MG63 (cell line): ENCODE measurements at regions not wholly inside any gene's neighbourhood (a gene's known extent, or its start where the extent isn't known, plus 50 kb on each side); places are given as distances from the start of the nearest gene placed in this dataset.
"Not testable (repeated sequence)": the region's sequence is repeated elsewhere in the genome, so short reads cannot be mapped to it uniquely, and the experiment has no call there.

ENCODE experiments used
- DNase-seq: peaks from one replicate; pipeline ENCODE4 v3.0.0-alpha.2; 2020
- H3K27me3 ChIP-seq: fragments of 250-450 bp; sonication (Bioruptor Pico); 2 replicates; pipeline ENCODE4 v1.5.1; 2020; ENCODE audit warnings: mild to moderate bottlenecking, moderate library complexity
- H3K36me3 ChIP-seq: fragments of 250-450 bp; sonication (Bioruptor Pico); 2 replicates; pipeline ENCODE4 v1.5.1; 2020; ENCODE audit warnings: mild to moderate bottlenecking, moderate library complexity
- H3K4me3 ChIP-seq: fragments of 250-450 bp; sonication (Bioruptor Pico); 2 replicates; pipeline ENCODE4 v1.5.1; 2020; ENCODE audit warnings: mild to moderate bottlenecking, moderate library complexity
- H3K9me3 ChIP-seq: fragments of 250-450 bp; sonication (Bioruptor Pico); 2 replicates; pipeline ENCODE4 v1.5.1; 2020; ENCODE audit warnings: mild to moderate bottlenecking, moderate library complexity

DNA sequence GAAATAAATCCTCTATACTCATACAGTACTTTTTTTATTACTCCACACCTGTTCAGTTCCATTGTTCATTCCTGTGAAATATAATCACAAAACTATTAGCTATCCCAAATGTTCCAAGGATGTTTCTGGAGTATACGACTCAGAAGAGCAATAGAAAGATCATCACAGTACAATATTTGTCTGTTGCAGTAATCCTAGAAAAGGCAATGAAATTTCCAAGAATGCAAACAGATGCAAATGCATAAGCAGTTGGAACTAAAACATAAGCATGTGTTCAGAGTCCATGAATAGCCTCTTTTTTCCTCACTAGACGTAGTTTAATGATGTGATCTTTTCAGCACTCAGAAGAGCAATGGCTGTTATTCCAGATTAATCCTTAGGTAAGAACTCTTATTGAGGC, 55.2 kb downstream of the RTL3 start:
- no peak for DNase-seq
- Histone ChIP-seq H3K9me3 (no peaks in the 10 kb centered on the region), H3K4me3 (no peak overlapping the region), H3K36me3 (no peaks in the 10 kb centered on the region), H3K27me3 (no peaks in the 10 kb centered on the region)

DNA sequence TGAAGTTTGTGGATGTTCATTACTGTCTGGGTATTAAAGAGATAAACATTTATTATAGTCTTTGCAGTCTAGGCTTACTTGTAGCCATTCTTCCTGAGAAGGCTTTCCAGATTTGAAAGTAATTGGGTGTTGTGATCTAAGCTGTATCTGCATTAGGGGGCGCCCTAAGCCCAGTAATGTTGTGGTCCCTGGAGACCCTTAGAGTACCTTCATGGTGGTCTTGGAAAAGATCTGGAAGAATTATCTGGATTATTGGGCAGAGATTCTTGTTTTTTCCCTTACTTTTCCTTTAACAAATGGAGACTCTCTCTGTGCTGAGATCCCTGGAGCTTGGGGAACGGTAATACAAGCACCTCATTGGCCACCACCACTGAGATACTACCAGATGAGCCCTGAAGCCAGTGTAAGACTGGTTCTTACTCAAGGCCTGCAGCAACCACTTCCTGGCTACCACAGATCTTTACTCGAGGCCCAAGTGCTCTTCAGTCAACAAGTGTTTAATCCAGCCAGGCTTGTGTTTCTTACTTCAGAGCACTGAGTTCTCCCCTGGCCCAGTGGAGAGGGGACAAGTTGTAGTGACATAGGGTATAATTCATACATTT, 63.1 kb downstream of the RTL3 start:
- no peak for DNase-seq
- no peaks in the 10 kb centered on the region for H3K27me3 ChIP-seq
- H3K36me3 ChIP-seq, result no peaks in the 10 kb centered on the region
- no peaks in the 10 kb centered on the region for H3K9me3 ChIP-seq
- H3K4me3 ChIP-seq, result no peak overlapping the region

DNA sequence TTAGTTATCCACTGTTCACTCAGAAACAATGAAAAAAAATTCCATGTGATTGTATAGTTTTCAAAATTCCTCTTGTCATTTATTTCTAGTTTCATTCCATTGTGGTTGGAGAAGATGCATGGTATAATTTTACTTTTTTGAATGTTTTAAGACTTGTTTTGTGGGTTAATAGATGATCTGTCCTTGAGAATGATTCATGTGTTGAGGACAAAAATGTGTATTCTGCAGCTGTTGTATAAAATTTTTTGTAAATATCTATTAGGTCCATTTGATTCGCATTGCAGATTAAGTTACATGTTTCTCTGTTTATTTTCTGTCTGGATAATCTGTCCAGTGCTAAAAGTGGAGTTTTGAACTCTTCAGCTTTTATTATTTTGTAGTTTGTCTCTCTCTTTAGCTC, 65.4 kb downstream of the RTL3 start:
- Histone ChIP-seq H3K36me3 (no peaks in the 10 kb centered on the region), H3K27me3 (no peaks in the 10 kb centered on the region), H3K9me3 (no peaks in the 10 kb centered on the region), H3K4me3 (no peak overlapping the region)
- DNase-seq, result no peak

DNA sequence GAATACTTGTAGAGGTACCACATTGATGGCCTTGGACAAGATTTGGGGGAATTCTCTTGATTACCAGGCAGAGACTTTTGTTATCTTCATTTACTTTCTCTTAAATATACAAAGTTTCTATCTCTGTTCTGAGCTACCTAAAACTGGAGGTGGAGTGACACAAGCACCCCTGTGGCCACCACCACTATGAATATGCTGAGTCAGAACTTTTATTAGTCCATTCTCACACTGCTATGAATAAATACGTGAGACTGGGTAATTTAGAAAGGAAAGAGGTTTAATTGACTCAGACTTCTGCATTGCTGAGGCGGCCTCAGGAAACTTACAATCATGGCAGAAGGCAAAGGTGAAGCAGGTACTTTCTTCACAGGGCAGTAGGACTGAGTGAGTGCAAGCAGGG, 67.1 kb downstream of the RTL3 start:
- no peaks in the 10 kb centered on the region for H3K9me3 ChIP-seq

DNA sequence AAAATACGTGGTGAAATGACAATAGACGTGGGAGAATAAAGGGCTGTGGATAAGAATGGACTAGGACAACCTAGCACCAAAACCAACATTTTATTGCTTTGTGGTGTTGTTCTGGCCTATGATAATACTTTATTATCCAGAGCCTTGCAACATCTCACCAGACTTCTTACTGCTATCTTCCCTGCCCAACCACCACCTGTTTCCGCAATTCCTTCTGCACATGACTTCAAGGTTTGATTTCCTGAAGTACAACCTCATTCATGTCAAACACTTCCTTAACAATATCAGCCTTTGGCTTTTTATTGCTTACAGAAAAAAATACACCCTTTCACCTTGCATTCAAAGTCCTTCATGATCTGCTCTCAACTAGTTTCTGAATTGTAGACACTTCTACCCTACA, 84.8 kb downstream of the RTL3 start:
- Histone ChIP-seq H3K4me3 (no peak overlapping the region), H3K27me3 (no peaks in the 10 kb centered on the region), H3K36me3 (no peaks in the 10 kb centered on the region), H3K9me3 (no peaks in the 10 kb centered on the region)
- no peak for DNase-seq

More for the DNA sequence above, 67.1 kb downstream of the RTL3 start:
- no peak for DNase-seq
- Histone ChIP-seq H3K27me3 (no peaks in the 10 kb centered on the region), H3K4me3 (no peak overlapping the region), H3K36me3 (no peaks in the 10 kb centered on the region)

DNA sequence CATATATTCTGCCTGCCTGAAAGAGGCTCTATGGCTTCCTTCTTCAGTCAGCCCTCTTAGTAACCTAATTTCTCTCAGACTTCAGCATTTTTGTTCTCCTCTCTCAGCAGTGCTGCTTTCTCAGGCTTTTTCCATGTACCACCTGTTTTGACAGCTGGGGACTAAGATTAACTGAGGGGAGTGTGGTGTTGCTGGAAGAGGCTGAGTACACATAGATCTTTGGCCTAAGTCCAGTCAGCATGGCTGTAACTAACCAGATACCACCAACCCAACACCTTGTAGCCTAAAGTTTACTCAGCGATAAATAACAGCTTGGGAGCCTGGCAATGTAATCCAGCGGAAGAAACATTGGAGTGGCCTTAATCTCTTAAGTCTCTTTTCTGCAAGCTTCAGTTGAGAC, 85.5 kb downstream of the RTL3 start:
- H3K36me3 ChIP-seq, result no peaks in the 10 kb centered on the region
- DNase-seq, result no peak
- no peak overlapping the region for H3K4me3 ChIP-seq
- H3K27me3 ChIP-seq, result no peaks in the 10 kb centered on the region
- H3K9me3 ChIP-seq, result no peaks in the 10 kb centered on the region

DNA sequence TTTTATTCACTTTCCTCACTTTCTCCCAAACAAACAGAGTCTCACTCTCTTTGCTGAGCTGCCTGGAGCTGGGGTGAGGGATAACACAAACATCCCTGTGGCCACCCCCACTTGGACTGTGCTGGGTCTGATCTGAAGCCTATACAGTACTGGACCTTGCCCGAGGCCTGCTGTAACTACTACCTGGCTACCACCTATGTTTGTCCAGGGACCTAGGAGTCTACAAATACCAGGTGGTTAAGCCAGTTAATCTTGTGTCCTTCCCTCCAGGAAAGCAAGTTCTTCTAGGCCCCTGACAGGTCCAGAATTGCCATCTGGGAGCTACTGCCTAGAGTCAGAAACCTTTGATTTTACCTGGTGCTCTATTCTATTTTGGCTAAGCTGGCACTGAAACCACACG, 87.3 kb downstream of the RTL3 start:
- no peaks in the 10 kb centered on the region for H3K9me3 ChIP-seq
- DNase-seq, result no peak
- H3K36me3 ChIP-seq, result no peaks in the 10 kb centered on the region
- no peaks in the 10 kb centered on the region for H3K27me3 ChIP-seq
- H3K4me3 ChIP-seq, result no peak overlapping the region

DNA sequence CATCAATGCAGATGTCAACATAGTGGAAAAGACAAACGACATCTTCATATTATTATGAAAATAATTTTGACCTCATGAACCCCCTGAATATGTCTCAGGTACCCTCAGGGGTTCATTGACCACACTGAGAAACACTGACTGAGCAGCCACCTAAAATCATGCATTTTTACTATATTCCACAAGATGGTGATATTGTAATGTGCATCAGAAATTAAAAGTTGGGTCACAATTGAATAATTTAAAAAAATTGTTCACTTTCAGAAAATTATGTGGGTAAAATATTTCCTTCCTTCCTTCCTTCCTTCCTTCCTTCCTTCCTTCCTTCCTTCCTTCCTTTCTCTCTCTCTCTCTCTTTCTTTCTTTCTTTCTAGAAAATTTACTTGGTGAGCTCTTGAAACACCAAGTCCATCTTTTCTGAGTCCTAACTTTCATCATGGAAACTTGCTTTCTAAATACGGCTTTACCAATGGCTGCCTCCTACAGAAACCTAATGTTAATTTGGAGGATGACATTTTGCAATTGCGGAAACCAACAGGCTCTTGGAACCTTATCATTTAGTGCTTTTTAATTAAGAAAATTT, 103.6 kb downstream of the RTL3 start:
- H3K36me3 ChIP-seq, result no peaks in the 10 kb centered on the region
- no peak for DNase-seq
- H3K4me3 ChIP-seq, result no peak overlapping the region
- no peaks in the 10 kb centered on the region for H3K27me3 ChIP-seq
- no peaks in the 10 kb centered on the region for H3K9me3 ChIP-seq

DNA sequence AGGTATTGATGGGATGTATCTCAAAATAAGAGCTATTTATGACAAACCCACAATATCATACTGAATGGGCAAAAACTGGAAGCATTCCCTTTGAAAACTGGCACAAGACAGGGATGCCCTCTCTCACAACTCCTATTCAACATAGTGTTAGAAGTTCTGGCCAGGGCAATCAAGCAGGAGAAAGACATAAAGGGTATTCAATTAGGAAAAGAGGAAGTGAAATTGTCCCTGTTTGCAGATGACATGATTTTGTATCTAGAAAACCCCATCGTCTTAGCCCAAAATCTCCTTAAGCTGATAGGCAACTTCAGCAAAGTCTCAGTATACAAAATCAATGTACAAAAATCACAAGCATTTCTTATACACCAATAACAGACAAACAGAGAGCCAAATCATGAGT, 106.5 kb downstream of the RTL3 start:
- H3K4me3 ChIP-seq, H3K9me3 ChIP-seq, DNase-seq, H3K36me3 ChIP-seq, H3K27me3 ChIP-seq: not testable (repeated sequence)

DNA sequence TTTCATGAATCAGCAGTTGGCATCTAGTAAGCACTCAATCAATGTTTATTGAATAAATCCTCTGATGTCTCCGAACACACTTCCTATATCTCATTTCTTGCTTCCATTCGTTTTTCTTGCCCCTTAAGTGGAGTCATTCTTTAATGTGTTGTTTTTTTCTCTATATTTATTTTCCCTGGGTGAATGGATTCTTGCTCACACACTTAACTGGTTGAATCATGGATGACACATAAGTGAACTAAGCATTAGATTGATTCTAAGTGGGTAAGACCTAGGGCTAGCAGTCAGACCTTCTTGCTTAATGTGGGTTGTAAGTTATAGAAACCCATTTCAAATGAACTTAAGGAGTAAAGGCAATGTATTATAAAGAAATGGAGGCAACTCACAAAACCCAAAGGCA, 111.1 kb downstream of the RTL3 start:
- no peak overlapping the region for H3K4me3 ChIP-seq
- H3K36me3 ChIP-seq, result no peaks in the 10 kb centered on the region
- no peaks in the 10 kb centered on the region for H3K27me3 ChIP-seq
- DNase-seq, result no peak
- H3K9me3 ChIP-seq, result no peaks in the 10 kb centered on the region

DNA sequence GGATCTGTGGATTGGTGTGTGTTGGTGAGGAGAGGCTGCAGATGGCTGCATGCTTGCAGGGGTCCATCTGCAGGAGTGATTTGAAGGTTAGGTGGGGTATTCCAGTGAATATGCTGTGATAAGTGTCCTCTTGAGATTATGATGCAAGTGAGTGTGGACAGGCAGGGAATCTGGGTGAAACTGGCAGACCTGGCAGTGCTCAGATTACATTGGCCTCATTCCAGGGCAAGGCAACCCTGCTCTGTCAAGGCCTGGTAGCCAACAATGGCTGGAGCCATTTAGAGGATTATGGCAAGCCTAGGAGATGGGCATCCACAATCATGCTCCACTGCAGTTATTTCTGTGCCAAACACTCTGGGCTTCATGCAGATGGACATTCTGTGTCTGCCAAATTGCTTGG, 113.9 kb downstream of the RTL3 start:
- Histone ChIP-seq H3K36me3 (no peaks in the 10 kb centered on the region), H3K4me3 (no peak overlapping the region), H3K9me3 (no peaks in the 10 kb centered on the region), H3K27me3 (no peaks in the 10 kb centered on the region)
- no peak for DNase-seq

DNA sequence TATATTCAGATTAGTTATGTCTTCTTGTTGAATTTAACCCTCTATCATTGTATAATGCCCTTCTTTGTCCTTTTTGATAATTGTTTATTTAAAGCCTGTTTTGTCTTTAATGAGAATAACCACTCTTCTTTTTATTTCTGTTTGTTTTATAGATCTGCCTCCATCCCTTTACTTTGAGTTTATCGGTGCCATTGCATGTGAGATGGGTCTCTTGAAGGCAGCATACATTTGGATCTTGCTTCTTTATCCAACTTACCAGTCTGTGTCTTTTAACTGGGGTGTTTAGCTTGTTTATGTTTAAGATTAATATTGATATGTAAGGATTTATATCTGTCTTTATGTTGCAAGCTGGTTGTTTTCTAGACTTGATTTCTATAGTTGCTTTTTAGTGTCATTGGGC, 115.8 kb downstream of the RTL3 start:
- no peak overlapping the region for H3K4me3 ChIP-seq
- no peaks in the 10 kb centered on the region for H3K9me3 ChIP-seq
- no peak for DNase-seq
- no peaks in the 10 kb centered on the region for H3K27me3 ChIP-seq
- no peaks in the 10 kb centered on the region for H3K36me3 ChIP-seq

DNA sequence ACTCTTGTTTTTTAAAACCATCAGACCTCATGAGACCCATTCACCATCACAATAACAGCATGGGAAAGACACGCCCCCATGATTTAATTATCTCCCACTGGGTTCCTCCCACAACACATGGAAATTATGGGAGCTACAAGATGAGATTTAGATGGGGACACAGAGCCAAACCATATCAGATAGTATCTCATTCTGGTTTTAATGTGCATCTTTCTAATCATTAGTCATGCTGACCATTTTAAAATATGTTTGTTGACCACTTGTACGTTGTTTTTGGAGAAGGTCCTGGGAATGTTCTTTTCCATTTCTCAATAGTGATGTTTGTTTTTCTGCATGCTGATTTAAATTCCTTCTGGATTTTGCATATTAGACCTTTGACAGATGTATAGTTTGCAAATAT, 119.0 kb downstream of the RTL3 start:
- Histone ChIP-seq H3K27me3 (no peaks in the 10 kb centered on the region), H3K4me3 (no peak overlapping the region), H3K36me3 (no peaks in the 10 kb centered on the region), H3K9me3 (no peaks in the 10 kb centered on the region)
- no peak for DNase-seq

DNA sequence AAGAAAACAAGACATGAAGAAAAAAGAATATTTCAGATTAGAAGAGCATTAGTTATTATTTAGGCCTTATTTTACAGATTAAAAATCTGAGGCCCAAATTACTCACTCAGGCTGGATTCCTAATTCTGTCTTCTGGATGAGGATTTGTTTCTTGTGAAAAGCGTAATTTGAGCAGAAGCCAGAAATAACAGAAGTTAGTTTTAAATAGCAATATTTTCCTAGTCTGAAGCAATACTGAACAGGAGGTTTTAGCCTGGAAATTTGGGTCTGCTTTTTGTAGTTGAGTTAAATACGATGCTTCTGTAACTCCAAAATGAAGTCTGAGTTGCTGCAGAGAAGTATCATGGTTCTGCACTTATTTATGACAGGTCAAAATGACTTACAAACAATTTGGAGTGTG, 124.9 kb downstream of the RTL3 start:
- Histone ChIP-seq H3K9me3 (no peaks in the 10 kb centered on the region), H3K27me3 (no peaks in the 10 kb centered on the region), H3K36me3 (no peaks in the 10 kb centered on the region), H3K4me3 (no peak overlapping the region)
- no peak for DNase-seq

DNA sequence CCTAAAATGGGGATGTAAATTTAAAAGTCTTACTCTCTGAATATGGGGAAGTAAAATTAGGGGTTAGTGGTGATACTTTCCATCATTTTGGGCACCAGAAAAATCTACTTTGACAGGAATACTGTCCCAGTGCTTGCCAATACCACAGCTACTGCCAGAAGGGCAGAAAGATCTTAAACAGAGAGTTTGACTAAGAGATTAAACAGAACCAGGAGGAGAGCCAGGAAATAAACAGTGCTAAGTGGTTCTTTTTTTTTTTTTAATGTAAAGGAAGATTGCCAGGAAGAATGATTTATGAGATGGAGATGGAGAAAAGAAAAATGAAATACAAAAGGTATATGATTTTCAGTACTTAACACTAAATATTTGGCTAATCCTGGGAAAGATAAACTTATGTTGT, 126.8 kb downstream of the RTL3 start:
- Histone ChIP-seq H3K27me3 (no peaks in the 10 kb centered on the region), H3K36me3 (no peaks in the 10 kb centered on the region), H3K4me3 (no peak overlapping the region), H3K9me3 (no peaks in the 10 kb centered on the region)
- no peak for DNase-seq

DNA sequence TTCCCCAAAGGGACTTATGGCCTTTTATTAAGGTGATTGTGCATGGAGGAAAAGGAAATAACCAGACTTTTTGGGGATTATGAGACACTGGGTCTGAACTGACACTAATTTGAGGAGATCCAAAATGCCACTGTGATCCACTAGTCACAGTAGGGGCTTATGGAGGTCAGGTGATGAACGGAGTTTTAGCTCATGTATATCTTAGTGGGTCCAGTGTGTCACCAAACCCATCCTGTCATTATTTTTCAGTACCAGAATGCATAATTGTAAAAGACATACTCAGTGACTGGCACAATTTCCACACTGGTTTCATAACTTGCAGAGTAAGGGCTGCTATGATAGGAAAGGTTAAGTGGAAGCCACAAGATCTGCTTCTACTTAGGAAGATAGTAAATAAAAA, 131.3 kb downstream of the RTL3 start:
- no peak for DNase-seq
- no peaks in the 10 kb centered on the region for H3K27me3 ChIP-seq
- H3K9me3 ChIP-seq, result no peaks in the 10 kb centered on the region
- H3K36me3 ChIP-seq, result no peaks in the 10 kb centered on the region
- no peak overlapping the region for H3K4me3 ChIP-seq

DNA sequence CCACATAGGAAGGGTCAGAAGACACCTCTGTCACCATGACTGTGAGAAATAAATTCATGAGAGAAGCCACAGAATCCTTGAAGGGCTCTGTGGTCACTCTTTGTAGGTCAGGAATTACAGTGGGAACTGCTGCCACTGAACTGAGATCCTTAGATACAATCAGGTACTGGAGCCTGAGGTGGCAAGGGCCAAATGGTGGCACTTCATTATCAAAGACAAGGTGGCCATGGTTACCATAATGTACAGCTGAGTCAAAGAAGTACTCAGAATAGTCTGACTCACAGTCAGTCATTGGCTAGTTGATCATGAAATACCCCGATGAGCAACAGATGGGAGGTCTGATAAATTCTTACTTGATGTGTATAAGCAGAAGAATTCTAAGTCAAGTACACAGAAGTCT, 131.9 kb downstream of the RTL3 start:
- Histone ChIP-seq H3K27me3 (no peaks in the 10 kb centered on the region), H3K4me3 (no peak overlapping the region), H3K9me3 (no peaks in the 10 kb centered on the region), H3K36me3 (no peaks in the 10 kb centered on the region)
- no peak for DNase-seq

DNA sequence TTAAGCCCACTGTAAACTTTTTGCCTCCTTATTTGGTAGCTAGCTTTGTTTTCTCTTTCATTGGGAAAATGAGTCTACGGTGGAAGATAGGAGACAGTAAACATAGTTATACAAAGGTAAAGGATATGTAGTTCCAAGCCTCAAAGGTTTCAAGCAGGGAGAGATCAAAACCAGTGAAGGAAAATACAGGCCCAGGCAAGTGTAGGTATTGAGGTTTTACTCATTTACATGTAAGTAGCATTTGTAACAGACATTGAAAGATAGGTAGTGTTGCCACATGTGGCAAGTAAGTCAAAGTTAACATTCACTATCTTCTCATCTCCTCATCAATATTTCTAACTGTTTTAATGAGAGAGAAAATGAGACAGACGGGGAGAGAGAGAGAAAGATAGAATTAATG, 136.5 kb downstream of the RTL3 start:
- Histone ChIP-seq H3K4me3 (no peak overlapping the region), H3K9me3 (no peaks in the 10 kb centered on the region)
- no peak for DNase-seq

DNA sequence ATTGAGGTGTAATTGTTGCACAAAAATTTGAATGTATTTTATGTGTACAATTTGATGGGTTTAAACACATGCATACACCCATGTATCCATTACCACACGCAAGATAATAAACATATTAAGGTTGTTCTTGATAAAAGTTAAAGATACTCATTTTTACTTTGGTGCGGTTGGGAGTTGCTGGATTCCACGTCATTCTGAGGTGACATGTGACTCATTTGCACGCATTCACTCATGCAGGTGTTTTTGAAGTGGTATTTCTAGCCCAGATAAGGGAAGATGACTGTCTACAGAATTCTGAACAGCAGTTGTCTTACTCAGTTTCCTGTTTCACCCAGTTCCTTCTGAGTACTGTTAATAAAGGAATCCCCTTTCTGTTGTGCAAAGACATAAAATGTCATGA, 142.0 kb downstream of the RTL3 start:
- H3K36me3 ChIP-seq, result no peaks in the 10 kb centered on the region
- no peaks in the 10 kb centered on the region for H3K27me3 ChIP-seq
- no peaks in the 10 kb centered on the region for H3K9me3 ChIP-seq
- H3K4me3 ChIP-seq, result no peak overlapping the region
- DNase-seq, result no peak

More for the DNA sequence above, 136.5 kb downstream of the RTL3 start:
- Histone ChIP-seq H3K36me3 (no peaks in the 10 kb centered on the region), H3K27me3 (no peaks in the 10 kb centered on the region)
